ENCODE measurements at regions not wholly inside any gene's neighbourhood (a gene's known extent, or its start where the extent isn't known, plus 50 kb on each side); places are given as distances from the start of the nearest gene placed in this dataset.

DNA sequence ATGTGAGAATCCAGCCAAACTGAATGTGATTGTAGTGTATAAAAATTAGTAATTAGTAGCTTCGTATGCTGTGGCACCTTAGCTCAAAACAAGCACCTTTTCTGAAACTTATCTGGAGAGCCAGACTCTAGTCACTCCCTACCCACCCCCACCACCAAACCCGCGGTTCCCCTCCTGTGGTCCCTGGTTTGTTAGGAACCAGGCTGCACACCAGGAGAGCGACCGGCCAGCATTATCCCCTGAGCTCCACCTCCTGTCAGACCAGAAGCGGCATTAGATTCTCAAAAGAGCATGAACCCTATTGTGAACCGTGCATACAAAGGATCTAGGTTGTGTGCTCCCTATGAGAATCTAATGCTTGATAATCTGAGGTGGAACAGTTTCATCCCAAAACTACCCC lies 498.6 kb downstream of the CHSY3 start:
- WGBS (ENCODE audit: low lambda C conversion rate): 21% methylated on average over 7 of the region's 7 CpGs
- no peak overlapping the region for H3K4me3 ChIP-seq (ENCODE audit: low read depth in 2 of 2, low read length in 1 of 2)
- H3K79me2 ChIP-seq (ENCODE audit: insufficient read depth): no peaks in the 10 kb centered on the region
- DNase-seq: no peak
- ChIA-PET CTCF (no interaction called here), POLR2A (no interaction called here)
- no peaks in the 10 kb centered on the region for H3F3A ChIP-seq (replicated peaks; ENCODE audit: insufficient read depth)
- H3K9ac ChIP-seq: no peak overlapping the region
- no peak overlapping the region for H2AFZ ChIP-seq (ENCODE audit: low read depth)
- no peaks in the 10 kb centered on the region for H3K36me3 ChIP-seq (replicated peaks in 1 of 2; ENCODE audit: control insufficient read depth in 1 of 2, insufficient read depth in 2 of 2, low read length in 1 of 2)
- H3K4me2 ChIP-seq: no peak overlapping the region
- H3K27me3 ChIP-seq (ENCODE audit: insufficient read depth): peaks cover 6% of the 10 kb centered on the region; the same call in 1 of the 2 replicates
- no peak for TF ChIP-seq EZH2phosphoT487 (IDR thresholded peaks at IDR 0.05; ENCODE audit: borderline replicate concordance, low read depth)
- TF ChIP-seq, protein P1, sequence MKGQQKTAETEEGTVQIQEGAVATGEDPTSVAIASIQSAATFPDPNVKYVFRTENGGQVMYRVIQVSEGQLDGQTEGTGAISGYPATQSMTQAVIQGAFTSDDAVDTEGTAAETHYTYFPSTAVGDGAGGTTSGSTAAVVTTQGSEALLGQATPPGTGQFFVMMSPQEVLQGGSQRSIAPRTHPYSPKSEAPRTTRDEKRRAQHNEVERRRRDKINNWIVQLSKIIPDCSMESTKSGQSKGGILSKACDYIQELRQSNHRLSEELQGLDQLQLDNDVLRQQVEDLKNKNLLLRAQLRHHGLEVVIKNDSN (IDR thresholded peaks at IDR 0.05; ENCODE audit: borderline replicate concordance, low read depth): no peak
- TF ChIP-seq MEF2A (IDR thresholded peaks at IDR 0.05; ENCODE audit: borderline replicate concordance, low read depth): no peak
- TF ChIP-seq, protein P2, sequence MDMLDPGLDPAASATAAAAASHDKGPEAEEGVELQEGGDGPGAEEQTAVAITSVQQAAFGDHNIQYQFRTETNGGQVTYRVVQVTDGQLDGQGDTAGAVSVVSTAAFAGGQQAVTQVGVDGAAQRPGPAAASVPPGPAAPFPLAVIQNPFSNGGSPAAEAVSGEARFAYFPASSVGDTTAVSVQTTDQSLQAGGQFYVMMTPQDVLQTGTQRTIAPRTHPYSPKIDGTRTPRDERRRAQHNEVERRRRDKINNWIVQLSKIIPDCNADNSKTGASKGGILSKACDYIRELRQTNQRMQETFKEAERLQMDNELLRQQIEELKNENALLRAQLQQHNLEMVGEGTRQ (IDR thresholded peaks at IDR 0.05; ENCODE audit: borderline replicate concordance, low read depth, low read length): no peak
- TF ChIP-seq TEAD4 (IDR thresholded peaks at IDR 0.05; ENCODE audit: borderline replicate concordance, insufficient read depth): no peak
- TF ChIP-seq JUND (IDR thresholded peaks at IDR 0.05): no peak
- TF ChIP-seq, protein P3, sequence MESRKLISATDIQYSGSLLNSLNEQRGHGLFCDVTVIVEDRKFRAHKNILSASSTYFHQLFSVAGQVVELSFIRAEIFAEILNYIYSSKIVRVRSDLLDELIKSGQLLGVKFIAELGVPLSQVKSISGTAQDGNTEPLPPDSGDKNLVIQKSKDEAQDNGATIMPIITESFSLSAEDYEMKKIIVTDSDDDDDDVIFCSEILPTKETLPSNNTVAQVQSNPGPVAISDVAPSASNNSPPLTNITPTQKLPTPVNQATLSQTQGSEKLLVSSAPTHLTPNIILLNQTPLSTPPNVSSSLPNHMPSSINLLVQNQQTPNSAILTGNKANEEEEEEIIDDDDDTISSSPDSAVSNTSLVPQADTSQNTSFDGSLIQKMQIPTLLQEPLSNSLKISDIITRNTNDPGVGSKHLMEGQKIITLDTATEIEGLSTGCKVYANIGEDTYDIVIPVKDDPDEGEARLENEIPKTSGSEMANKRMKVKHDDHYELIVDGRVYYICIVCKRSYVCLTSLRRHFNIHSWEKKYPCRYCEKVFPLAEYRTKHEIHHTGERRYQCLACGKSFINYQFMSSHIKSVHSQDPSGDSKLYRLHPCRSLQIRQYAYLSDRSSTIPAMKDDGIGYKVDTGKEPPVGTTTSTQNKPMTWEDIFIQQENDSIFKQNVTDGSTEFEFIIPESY (IDR thresholded peaks at IDR 0.05; ENCODE audit: borderline replicate concordance, low read depth): no peak
- no peak for TF ChIP-seq SMC3 (IDR thresholded peaks at IDR 0.05; ENCODE audit: low read depth, low read length)
- H3K4me1 ChIP-seq (ENCODE audit: control insufficient read depth in 1 of 2, insufficient read depth in 2 of 2, low read depth in 1 of 2, low read length in 1 of 2): no peaks in the 10 kb centered on the region
- H3K9me2 ChIP-seq: no peaks in the 10 kb centered on the region
- H3K9me3 ChIP-seq: no peaks in the 10 kb centered on the region
- H4K20me1 ChIP-seq (ENCODE audit: insufficient read depth): no peaks in the 10 kb centered on the region
- H3K27ac ChIP-seq (ENCODE audit: low read depth in 2 of 2, low read length in 1 of 2): no peak overlapping the region

DNA sequence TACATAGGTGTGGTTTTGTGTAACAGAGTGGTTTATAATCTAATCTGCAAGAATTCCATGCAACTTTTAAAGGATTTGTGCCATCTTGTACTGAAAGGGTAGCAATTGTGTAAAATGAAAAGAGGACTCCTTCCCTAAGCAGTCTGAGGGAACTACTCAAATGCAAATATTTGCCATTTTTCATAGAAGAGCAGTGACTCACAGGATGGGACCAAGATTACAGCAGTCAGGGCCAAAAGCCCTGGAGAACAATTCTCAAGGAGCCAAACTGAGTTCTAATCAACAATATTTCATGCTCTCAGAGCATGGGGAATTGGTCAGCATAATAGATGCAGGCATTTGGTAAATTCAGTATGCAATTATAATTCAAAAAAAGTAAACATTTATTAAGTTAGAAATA lies 495.8 kb downstream of the CHSY3 start:
- Histone ChIP-seq H2AFZ (ENCODE audit: low read depth) (no peak overlapping the region), H3K9ac (no peak overlapping the region), H3K27me3 (ENCODE audit: insufficient read depth) (peaks cover 6% of the 10 kb centered on the region; the same call in 1 of the 2 replicates), H3K4me2 (no peak overlapping the region), H3K4me3 (ENCODE audit: low read depth in 2 of 2, low read length in 1 of 2) (no peak overlapping the region), H3K36me3 (replicated peaks in 1 of 2; ENCODE audit: control insufficient read depth in 1 of 2, insufficient read depth in 2 of 2, low read length in 1 of 2) (no peaks in the 10 kb centered on the region), H3K9me2 (no peaks in the 10 kb centered on the region), H3K4me1 (ENCODE audit: control insufficient read depth in 1 of 2, insufficient read depth in 2 of 2, low read depth in 1 of 2, low read length in 1 of 2) (no peaks in the 10 kb centered on the region), H4K20me1 (ENCODE audit: insufficient read depth) (no peaks in the 10 kb centered on the region), H3F3A (replicated peaks; ENCODE audit: insufficient read depth) (no peaks in the 10 kb centered on the region), H3K27ac (ENCODE audit: low read depth in 2 of 2, low read length in 1 of 2) (no peak overlapping the region), H3K79me2 (ENCODE audit: insufficient read depth) (no peaks in the 10 kb centered on the region), H3K9me3 (no peaks in the 10 kb centered on the region)
- no peak for TF ChIP-seq YY1 (IDR thresholded peaks at IDR 0.05; ENCODE audit: low read depth)
- TF ChIP-seq SMC3 (IDR thresholded peaks at IDR 0.05; ENCODE audit: low read depth, low read length): no peak
- no peak for DNase-seq
- POLR2A ChIA-PET: no interaction called here
- CTCF ChIA-PET: no interaction called here
